HepG2 (cell line): ENCODE measurements at regions not wholly inside any gene's neighbourhood (a gene's known extent, or its start where the extent isn't known, plus 50 kb on each side); places are given as distances from the start of the nearest gene placed in this dataset.

Experiments
- ATAC-seq: fragments of 200-7000 bp; cut with Tn5 transposase; 3 replicates; pipeline ENCODE4 v1.9.1; 2020; ENCODE audit warnings: mild to moderate bottlenecking, moderate library complexity
- BruUV-seq: library from RNA; stranded (reverse); fragments of 400-500 nt; replicated peaks from 2 replicates; lab custom pipeline; 2021; lab: Mats Ljungman, UMichigan
- CTCF ChIA-PET: fragments of 300-600 bp; formaldehyde crosslinking; extraction: SDS; loops from one replicate; lab custom pipeline; 2021; ENCODE audit warnings: low total read pairs, inconsistent platforms, low intra/inter-chr PET ratio; lab: Yijun Ruan, JAX
- POLR2A ChIA-PET: fragments of 350-600 bp; sonication (Branson Sonifier 250); formaldehyde crosslinking; loops from one replicate; lab custom pipeline; 2020; ENCODE audit warnings: antibody characterized with exemption, inconsistent platforms; lab: Yijun Ruan, JAX
- DNase-seq: peaks from one replicate; pipeline ENCODE4 v3.0.0-alpha.2; 2015; ENCODE audit warnings: low spot score
- FAIRE-seq: peaks from 3 replicates; lab custom pipeline; 2011; peaks lifted over from hg19 to GRCh38; lab: Jason Lieb, UNC
- H2AFZ ChIP-seq: one replicate; pipeline ENCODE4 v1.6.1; 2011; ENCODE audit warnings: low read length, inconsistent platforms
- H3K27ac ChIP-seq: fragments of 300-600 bp; 3 replicates; pipeline ENCODE4 v1.8.0; 2011; ENCODE audit warnings: mixed run types, mild to moderate bottlenecking, mixed read lengths, low read length, inconsistent platforms; ENCODE audit not compliant: insufficient read depth; ENCODE audit errors: extremely low read length
- H3K27me3 ChIP-seq, 2 experiments: fragments of 200-600 bp in 1 of 2; 2 replicates in 1 of 2; 3 replicates in 1 of 2; pipeline versions ENCODE4 v1.6.0 to v1.8.0; 2011; ENCODE audit warnings: low read length in 2 of 2, mild to moderate bottlenecking in 2 of 2, moderate library complexity in 2 of 2, inconsistent platforms in 1 of 2; ENCODE audit not compliant: insufficient read depth in 2 of 2, control insufficient read depth in 1 of 2
- H3K36me3 ChIP-seq, 2 experiments: fragments of 200-600 bp in 1 of 2; replicated peaks in 1 of 2; 2 replicates in 1 of 2; 3 replicates in 1 of 2; pipeline versions ENCODE4 v1.5.1 to v1.8.0; 2011; ENCODE audit warnings: low read length in 2 of 2, inconsistent platforms in 1 of 2; ENCODE audit not compliant: insufficient read depth in 2 of 2, control insufficient read depth in 1 of 2
- H3K4me1 ChIP-seq: 2 replicates; pipeline ENCODE4 v1.5.1; 2012; ENCODE audit warnings: low read length, inconsistent platforms; ENCODE audit not compliant: insufficient read depth
- H3K4me2 ChIP-seq: 2 replicates; pipeline ENCODE4 v1.6.0; 2011; ENCODE audit warnings: low read depth, low read length, inconsistent platforms
- H3K4me3 ChIP-seq, 3 experiments: fragments of 200-600 bp in 1 of 3; sonication (generic), shearing (Covaris generic) in 1 of 3; replicated peaks in 1 of 3; 2 replicates each; pipeline ENCODE4 v1.5.1; 2011 to 2016; ENCODE audit warnings: low read length in 3 of 3, inconsistent platforms in 2 of 3, low read depth in 2 of 3, mild to moderate bottlenecking in 2 of 3, control low read depth in 1 of 3, mixed read lengths in 1 of 3; ENCODE audit not compliant: insufficient read depth in 1 of 3
- H3K79me2 ChIP-seq: one replicate; pipeline ENCODE4 v1.6.1; 2011; ENCODE audit warnings: low read length, inconsistent platforms; ENCODE audit not compliant: insufficient read depth
- H3K9ac ChIP-seq: 2 replicates; pipeline ENCODE4 v1.6.0; 2011; ENCODE audit warnings: mild to moderate bottlenecking, low read depth, low read length, inconsistent platforms; ENCODE audit not compliant: insufficient read depth
- H3K9me3 ChIP-seq: 2 replicates; pipeline ENCODE4 v1.5.1; 2012; ENCODE audit warnings: mild to moderate bottlenecking, low read length
- H4K20me1 ChIP-seq: 2 replicates; pipeline ENCODE4 v1.6.0; 2011; ENCODE audit warnings: inconsistent platforms, mild to moderate bottlenecking, low read length, moderate library complexity; ENCODE audit not compliant: insufficient read depth
- DPF2 ChIP-seq: sonication (generic); formaldehyde crosslinking; IDR thresholded peaks from 2 replicates; pipeline ENCODE4 v1.4.0; 2020; ENCODE audit warnings: mild to moderate bottlenecking, low read depth, missing genetic modification reagents, borderline replicate concordance
- GLI4 ChIP-seq: sonication (generic); formaldehyde crosslinking; IDR thresholded peaks from 2 replicates; pipeline ENCODE4 v1.5.1; 2020; ENCODE audit warnings: missing genetic modification reagents, mild to moderate bottlenecking, moderate library complexity, borderline replicate concordance
- NFRKB ChIP-seq: fragments of 450-650 bp; IDR thresholded peaks from 2 replicates; pipeline ENCODE4 v1.6.1; 2017
- REXO4 ChIP-seq: sonication (generic); formaldehyde crosslinking; IDR thresholded peaks from 2 replicates; pipeline ENCODE4 v1.8.0; 2022; ENCODE audit warnings: missing genetic modification reagents, mild to moderate bottlenecking, borderline replicate concordance
- RFXANK ChIP-seq: IDR thresholded peaks from 2 replicates; pipeline ENCODE4 v1.6.1; 2016
- SATB2 ChIP-seq: sonication (generic); formaldehyde crosslinking; IDR thresholded peaks from 2 replicates; pipeline ENCODE4 v1.5.0; 2020; ENCODE audit warnings: missing genetic modification reagents
- TRAFD1 ChIP-seq: sonication (generic); formaldehyde crosslinking; IDR thresholded peaks from 2 replicates; pipeline ENCODE4 v1.5.1; 2020; ENCODE audit warnings: missing genetic modification reagents, mild to moderate bottlenecking, borderline replicate concordance
- ZNF136 ChIP-seq: sonication (generic); formaldehyde crosslinking; IDR thresholded peaks from 2 replicates; pipeline ENCODE4 v1.8.1; 2022; ENCODE audit warnings: low read depth, mild to moderate bottlenecking, moderate library complexity, missing genetic modification reagents
- ZNF317 ChIP-seq: sonication (generic); formaldehyde crosslinking; IDR thresholded peaks from 2 replicates; pipeline ENCODE4 v1.5.0; 2020; ENCODE audit warnings: mild to moderate bottlenecking, missing genetic modification reagents
- ZNF510 ChIP-seq: sonication (generic); formaldehyde crosslinking; IDR thresholded peaks from 2 replicates; pipeline ENCODE4 v1.4.0; 2020; ENCODE audit warnings: low read depth, mild to moderate bottlenecking, missing genetic modification reagents
- ZNF546 ChIP-seq: sonication (generic); formaldehyde crosslinking; conservative IDR thresholded peaks from 2 replicates; pipeline ENCODE4 v1.8.1; 2023; ENCODE audit warnings: mild to moderate bottlenecking, missing genetic modification reagents
- ZNF605 ChIP-seq: sonication (generic); formaldehyde crosslinking; IDR thresholded peaks from 2 replicates; pipeline ENCODE4 v1.8.0; 2022; ENCODE audit warnings: mild to moderate bottlenecking, missing genetic modification reagents
- ZNF784 ChIP-seq: sonication (generic); formaldehyde crosslinking; IDR thresholded peaks from 2 replicates; pipeline ENCODE4 v1.5.1; 2020; ENCODE audit warnings: missing genetic modification reagents, mild to moderate bottlenecking, borderline replicate concordance
- WGBS: methylation state at CpG from one replicate; pipeline ENCODE4 v1.1.6; 2017; ENCODE audit warnings: low lambda C conversion rate; 5-methylcytosine and 5-hydroxymethylcytosine counted together
- in situ Hi-C: cut with HindIII; loops from 2 replicates; pipeline ENCODE4 v1.10.0; 2017; ENCODE audit warnings: low pct_unique_long_range_greater_than_20kb; ENCODE audit not compliant: extremely low pct_ligation_motif_present
- intact Hi-C: fragments of 100-400 bp; cut with micrococcal nuclease; formaldehyde crosslinking; loops from one replicate; pipeline ENCODE4 v1.10.0; 2022; ENCODE audit not compliant: unreplicated experiment

GRCh38 chr1:58418283-58419228 is 128.0 kb downstream of the OMA1 start:
- Histone ChIP-seq H3K4me3 (no peak overlapping the region), H3K27ac (no peak overlapping the region), H3K4me1 (peaks cover 4% of the 10 kb centered on the region; the same call in 1 of the 2 replicates), H3K9me3 (no peaks in the 10 kb centered on the region), H4K20me1 (no peaks in the 10 kb centered on the region), H3K79me2 (no peaks in the 10 kb centered on the region), H3K4me2 (no peak overlapping the region), H3K27me3 (no peaks in the 10 kb centered on the region), H2AFZ (no peak overlapping the region), H3K9ac (no peak overlapping the region), H3K36me3 (no peaks in the 10 kb centered on the region)
- TF ChIP-seq ZNF510 (CRISPR knock-in tag) (no peak), SATB2 (CRISPR knock-in tag) (no peak), ZNF546 (CRISPR knock-in tag) (no peak), GLI4 (CRISPR knock-in tag) (no peak), ZNF136 (CRISPR knock-in tag) (no peak), RFXANK (CRISPR knock-in tag) (no peak), ZNF317 (no peak), DPF2 (no peak), ZNF605 (CRISPR knock-in tag) (no peak), TRAFD1 (CRISPR knock-in tag) (no peak), NFRKB (no peak), ZNF784 (CRISPR knock-in tag) (no peak), REXO4 (CRISPR knock-in tag) (no peak)
- no peak for DNase-seq
- no peak for ATAC-seq
- POLR2A ChIA-PET, result no interaction called here
- CTCF ChIA-PET, result no interaction called here
- FAIRE-seq, result no peak
- intact Hi-C loops (no loop called here), in situ Hi-C loops (no loop called here)
- no TSS peak for BruUV-seq
- WGBS, result 16% methylated on average over 2 of the region's 2 CpGs
